HUDEP-2 (cell line): ENCODE measurements at regions not wholly inside any gene's neighbourhood (a gene's known extent, or its start where the extent isn't known, plus 50 kb on each side); places are given as distances from the start of the nearest gene placed in this dataset.
"Not testable (repeated sequence)": the region's sequence is repeated elsewhere in the genome, so short reads cannot be mapped to it uniquely, and the experiment has no call there.

Source experiments
- DNase-seq, 76 experiments: peaks; one replicate each; lab custom pipeline; 2025; ENCODE audit not compliant: unreplicated experiment in 76 of 76; lab: John Stamatoyannopoulos, UW

- DNase-seq: no peak
Measured at GRCh38 chr4:114396808-114397207, 201.8 kb upstream of the UGT8 start.

GRCh38 chr4:114398410-114398809, 200.2 kb upstream of the UGT8 start:
- DNase-seq: no peak

GRCh38 chr4:114399105-114399504, 199.5 kb upstream of the UGT8 start:
- DNase-seq: no peak

- no peak for DNase-seq
Measured at GRCh38 chr4:114400531-114400930, 198.1 kb upstream of the UGT8 start.

- DNase-seq: no peak
Measured at GRCh38 chr4:114401483-114401882, 197.1 kb upstream of the UGT8 start.

- DNase-seq: no peak
Measured at GRCh38 chr4:114417214-114417613, 181.4 kb upstream of the UGT8 start.

GRCh38 chr4:114420069-114420468, 178.5 kb upstream of the UGT8 start:
- DNase-seq: no peak

- DNase-seq: no peak
Measured at GRCh38 chr4:114423582-114423981, 175.0 kb upstream of the UGT8 start.

- no peak for DNase-seq
Measured at GRCh38 chr4:114435116-114435515, 163.5 kb upstream of the UGT8 start.

- DNase-seq: no peak
Measured at GRCh38 chr4:114442856-114443255, 155.8 kb upstream of the UGT8 start.

- DNase-seq: peak in 1 of 76 experiments; percentile 0
Measured at GRCh38 chr4:114444211-114444610, 154.4 kb upstream of the UGT8 start.

GRCh38 chr4:114447963-114448516, 150.6 kb upstream of the UGT8 start:
- not testable (repeated sequence) for DNase-seq

GRCh38 chr4:114458728-114459127, 139.9 kb upstream of the UGT8 start:
- DNase-seq: no peak

- DNase-seq: no peak
Measured at GRCh38 chr4:114464726-114465272, 133.8 kb upstream of the UGT8 start.

GRCh38 chr4:114465766-114466165, 132.8 kb upstream of the UGT8 start:
- DNase-seq: no peak

GRCh38 chr4:114466299-114466698, 132.3 kb upstream of the UGT8 start:
- no peak for DNase-seq

- DNase-seq: no peak
Measured at GRCh38 chr4:114472269-114473032, 126.2 kb upstream of the UGT8 start.

GRCh38 chr4:114474188-114474800, 124.3 kb upstream of the UGT8 start:
- DNase-seq: no peak

GRCh38 chr4:114476310-114476709, 122.3 kb upstream of the UGT8 start:
- DNase-seq: no peak

- no peak for DNase-seq
Measured at GRCh38 chr4:114479595-114479994, 119.0 kb upstream of the UGT8 start.

GRCh38 chr4:114481856-114482255, 116.8 kb upstream of the UGT8 start:
- no peak for DNase-seq

- no peak for DNase-seq
Measured at GRCh38 chr4:114487101-114487500, 111.5 kb upstream of the UGT8 start.
